ENCODE measurements at regions not wholly inside any gene's neighbourhood (a gene's known extent, or its start where the extent isn't known, plus 50 kb on each side); places are given as distances from the start of the nearest gene placed in this dataset.

- no peaks in the 10 kb centered on the region for H3K36me3 ChIP-seq (ENCODE audit: control insufficient read depth, low read length)
- H3K4me3 ChIP-seq (ENCODE audit: low read length) = no peak overlapping the region
Observed at GRCh38 chr6:98352348-98352747, 482.0 kb upstream of the POU3F2 start.

DNA sequence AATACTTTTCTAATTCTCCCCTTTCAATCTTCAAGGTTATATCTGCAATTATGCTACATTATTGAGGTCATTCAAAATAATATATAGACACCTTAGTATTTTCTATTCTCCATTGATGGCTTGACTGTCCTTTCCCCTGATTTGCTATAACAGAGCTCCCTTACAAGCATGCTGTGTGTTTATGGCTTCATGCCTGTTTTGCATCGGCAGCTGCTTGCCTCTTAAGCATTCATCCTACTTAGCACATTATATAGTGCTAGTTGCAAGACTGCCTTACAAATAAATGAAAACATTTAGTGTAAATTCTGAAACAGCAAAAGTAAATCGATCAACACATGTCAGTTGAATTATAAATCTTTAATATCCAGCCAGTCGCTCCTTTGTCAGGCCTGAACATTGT, 476.2 kb upstream of the POU3F2 start:
- Histone ChIP-seq H3K9me2 (replicated peaks; ENCODE audit: control insufficient read depth, low read length) (no peaks in the 10 kb centered on the region), H3K4me1 (ENCODE audit: control insufficient read depth, low read length) (no peaks in the 10 kb centered on the region)

More at GRCh38 chr6:98352348-98352747, 482.0 kb upstream of the POU3F2 start:
- Histone ChIP-seq H3K79me2 (ENCODE audit: control insufficient read depth, low read length) (no peaks in the 10 kb centered on the region), H3K4me2 (ENCODE audit: low read length) (no peak overlapping the region), H4K20me1 (ENCODE audit: control insufficient read depth, insufficient read depth, low read depth, low read length) (no peaks in the 10 kb centered on the region), H3K27me3 (ENCODE audit: control insufficient read depth, low read length) (no peaks in the 10 kb centered on the region), H3K9me2 (replicated peaks; ENCODE audit: control insufficient read depth, low read length) (no peaks in the 10 kb centered on the region), H3K27ac (ENCODE audit: low read depth, low read length) (no peak overlapping the region), H3K9me3 (ENCODE audit: control insufficient read depth, insufficient read depth, low read length) (no peaks in the 10 kb centered on the region), H3K4me1 (ENCODE audit: control insufficient read depth, low read length) (no peaks in the 10 kb centered on the region), H3F3A (ENCODE audit: control insufficient read depth, insufficient read depth) (no peaks in the 10 kb centered on the region)
- TF ChIP-seq EZH2phosphoT487 (IDR thresholded peaks at IDR 0.05; ENCODE audit: borderline replicate concordance, low read length) = no peak
- TF ChIP-seq, protein P1, sequence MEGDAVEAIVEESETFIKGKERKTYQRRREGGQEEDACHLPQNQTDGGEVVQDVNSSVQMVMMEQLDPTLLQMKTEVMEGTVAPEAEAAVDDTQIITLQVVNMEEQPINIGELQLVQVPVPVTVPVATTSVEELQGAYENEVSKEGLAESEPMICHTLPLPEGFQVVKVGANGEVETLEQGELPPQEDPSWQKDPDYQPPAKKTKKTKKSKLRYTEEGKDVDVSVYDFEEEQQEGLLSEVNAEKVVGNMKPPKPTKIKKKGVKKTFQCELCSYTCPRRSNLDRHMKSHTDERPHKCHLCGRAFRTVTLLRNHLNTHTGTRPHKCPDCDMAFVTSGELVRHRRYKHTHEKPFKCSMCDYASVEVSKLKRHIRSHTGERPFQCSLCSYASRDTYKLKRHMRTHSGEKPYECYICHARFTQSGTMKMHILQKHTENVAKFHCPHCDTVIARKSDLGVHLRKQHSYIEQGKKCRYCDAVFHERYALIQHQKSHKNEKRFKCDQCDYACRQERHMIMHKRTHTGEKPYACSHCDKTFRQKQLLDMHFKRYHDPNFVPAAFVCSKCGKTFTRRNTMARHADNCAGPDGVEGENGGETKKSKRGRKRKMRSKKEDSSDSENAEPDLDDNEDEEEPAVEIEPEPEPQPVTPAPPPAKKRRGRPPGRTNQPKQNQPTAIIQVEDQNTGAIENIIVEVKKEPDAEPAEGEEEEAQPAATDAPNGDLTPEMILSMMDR (IDR thresholded peaks at IDR 0.05; ENCODE audit: low read depth, low read length, poor library complexity, severe bottlenecking) = no peak

GRCh38 chr6:98366371-98366770, 468.0 kb upstream of the POU3F2 start:
- Histone ChIP-seq H3K27me3 (ENCODE audit: control insufficient read depth, low read length) (no peaks in the 10 kb centered on the region), H3F3A (ENCODE audit: control insufficient read depth, insufficient read depth) (no peaks in the 10 kb centered on the region), H3K4me2 (ENCODE audit: low read length) (no peak overlapping the region), H3K79me2 (ENCODE audit: control insufficient read depth, low read length) (no peaks in the 10 kb centered on the region), H3K36me3 (ENCODE audit: control insufficient read depth, low read length) (no peaks in the 10 kb centered on the region), H3K4me3 (ENCODE audit: low read length) (no peak overlapping the region), H3K27ac (ENCODE audit: low read depth, low read length) (no peak overlapping the region), H4K20me1 (ENCODE audit: control insufficient read depth, insufficient read depth, low read depth, low read length) (no peaks in the 10 kb centered on the region), H3K9me2 (replicated peaks; ENCODE audit: control insufficient read depth, low read length) (no peaks in the 10 kb centered on the region), H3K4me1 (ENCODE audit: control insufficient read depth, low read length) (no peaks in the 10 kb centered on the region), H3K9me3 (ENCODE audit: control insufficient read depth, insufficient read depth, low read length) (no peaks in the 10 kb centered on the region)
- no peak for TF ChIP-seq EZH2phosphoT487 (IDR thresholded peaks at IDR 0.05; ENCODE audit: borderline replicate concordance, low read length)
- TF ChIP-seq, protein P1 (IDR thresholded peaks at IDR 0.05; ENCODE audit: low read depth, low read length, poor library complexity, severe bottlenecking) = no peak

More for the DNA sequence above, 476.2 kb upstream of the POU3F2 start:
- H4K20me1 ChIP-seq (ENCODE audit: control insufficient read depth, insufficient read depth, low read depth, low read length) = no peaks in the 10 kb centered on the region
- no peak overlapping the region for H3K27ac ChIP-seq (ENCODE audit: low read depth, low read length)
- no peaks in the 10 kb centered on the region for H3K79me2 ChIP-seq (ENCODE audit: control insufficient read depth, low read length)
- H3K4me2 ChIP-seq (ENCODE audit: low read length) = no peak overlapping the region
- no peak for TF ChIP-seq EZH2phosphoT487 (IDR thresholded peaks at IDR 0.05; ENCODE audit: borderline replicate concordance, low read length)
- TF ChIP-seq, protein P1 (IDR thresholded peaks at IDR 0.05; ENCODE audit: low read depth, low read length, poor library complexity, severe bottlenecking) = no peak
- H3K27me3 ChIP-seq (ENCODE audit: control insufficient read depth, low read length) = no peaks in the 10 kb centered on the region
- H3K9me3 ChIP-seq (ENCODE audit: control insufficient read depth, insufficient read depth, low read length) = no peaks in the 10 kb centered on the region
- no peak overlapping the region for H3K4me3 ChIP-seq (ENCODE audit: low read length)
- H3K36me3 ChIP-seq (ENCODE audit: control insufficient read depth, low read length) = no peaks in the 10 kb centered on the region
- no peaks in the 10 kb centered on the region for H3F3A ChIP-seq (ENCODE audit: control insufficient read depth, insufficient read depth)
